ENCODE measurements at regions not wholly inside any gene's neighbourhood (a gene's known extent, or its start where the extent isn't known, plus 50 kb on each side); places are given as distances from the start of the nearest gene placed in this dataset.

- TF ChIP-seq POLR2A (IDR thresholded peaks at IDR 0.05) (no peak), CTCF (IDR thresholded peaks at IDR 0.05) (no peak)
Observed at GRCh38 chr17:5922476-5922875, 147.7 kb upstream of the WSCD1 start.
